ENCODE measurements at regions not wholly inside any gene's neighbourhood (a gene's known extent, or its start where the extent isn't known, plus 50 kb on each side); places are given as distances from the start of the nearest gene placed in this dataset.

DNA sequence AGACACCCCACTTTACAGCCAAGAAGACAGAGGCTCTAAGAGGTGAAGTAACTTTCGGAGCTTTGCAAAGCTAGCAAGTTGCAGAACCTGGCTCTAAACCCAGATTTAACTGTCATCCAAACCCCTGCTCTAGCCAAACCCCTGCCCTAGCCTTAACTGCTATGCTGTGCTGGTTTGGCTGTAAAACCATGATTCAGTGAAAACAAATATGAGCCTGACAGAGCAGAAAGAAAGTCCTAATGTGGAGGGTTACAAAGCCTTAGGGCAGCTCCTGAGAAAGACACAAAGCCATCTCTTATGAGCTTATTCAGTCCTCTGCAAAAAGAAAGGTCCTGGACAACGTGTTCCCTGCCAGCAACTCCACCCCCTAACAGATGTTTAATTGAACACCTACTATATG, 172.8 kb downstream of the KATNAL1 start:
- DNase-seq, result no peak
- Histone ChIP-seq H3K4me3 (no peak overlapping the region), H3K36me3 (no peaks in the 10 kb centered on the region), H3K9me3 (replicated peaks) (no peaks in the 10 kb centered on the region), H3K4me1 (no peaks in the 10 kb centered on the region), H3K27ac (no peak overlapping the region), H3K27me3 (no peaks in the 10 kb centered on the region)

DNA sequence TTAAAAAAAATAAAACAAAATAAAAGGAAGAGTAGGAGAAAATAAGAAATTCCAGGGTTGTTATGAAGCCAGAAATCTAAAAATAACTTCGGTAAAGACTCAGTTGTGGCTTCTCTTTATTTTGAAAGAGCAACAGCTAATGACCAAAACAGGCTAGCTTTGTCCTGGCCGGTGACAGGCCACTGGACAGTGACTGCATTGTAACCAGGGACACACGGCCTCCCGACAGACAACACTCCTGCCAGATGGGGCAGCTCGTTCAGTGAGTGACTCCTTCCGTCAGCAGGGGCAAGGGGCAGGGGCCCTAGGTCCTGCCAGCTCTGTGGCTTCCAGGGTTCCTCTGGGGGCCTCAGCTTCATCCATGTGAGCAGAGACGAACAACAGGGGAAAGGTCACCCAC, 173.4 kb downstream of the KATNAL1 start:
- Histone ChIP-seq H3K27me3 (no peaks in the 10 kb centered on the region), H3K36me3 (no peaks in the 10 kb centered on the region), H3K4me1 (no peaks in the 10 kb centered on the region), H3K9me3 (replicated peaks) (no peaks in the 10 kb centered on the region), H3K4me3 (no peak overlapping the region), H3K27ac (no peak overlapping the region)
- no peak for DNase-seq

DNA sequence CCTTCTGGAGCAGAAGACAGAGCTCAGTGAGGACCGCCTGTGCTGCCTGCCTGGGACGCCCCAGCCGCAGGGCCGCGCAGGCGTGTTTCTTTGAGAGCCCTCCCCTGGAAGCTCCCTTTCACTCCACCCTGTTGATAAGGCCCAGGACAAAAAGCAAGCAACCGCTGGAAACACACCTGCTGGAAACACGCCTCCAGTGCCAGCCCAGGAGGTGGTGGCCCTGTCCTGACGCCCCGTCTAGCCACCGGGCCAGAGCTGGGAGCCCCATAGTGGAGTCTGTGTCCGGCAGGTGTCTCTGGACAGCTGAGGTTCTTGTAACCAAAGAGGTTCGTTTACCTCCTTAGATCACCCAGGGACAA, 173.8 kb downstream of the KATNAL1 start:
- Histone ChIP-seq H3K9me3 (replicated peaks) (no peaks in the 10 kb centered on the region), H3K27ac (no peak overlapping the region), H3K36me3 (no peaks in the 10 kb centered on the region), H3K27me3 (no peaks in the 10 kb centered on the region), H3K4me1 (no peaks in the 10 kb centered on the region), H3K4me3 (no peak overlapping the region)
- DNase-seq, result no peak

DNA sequence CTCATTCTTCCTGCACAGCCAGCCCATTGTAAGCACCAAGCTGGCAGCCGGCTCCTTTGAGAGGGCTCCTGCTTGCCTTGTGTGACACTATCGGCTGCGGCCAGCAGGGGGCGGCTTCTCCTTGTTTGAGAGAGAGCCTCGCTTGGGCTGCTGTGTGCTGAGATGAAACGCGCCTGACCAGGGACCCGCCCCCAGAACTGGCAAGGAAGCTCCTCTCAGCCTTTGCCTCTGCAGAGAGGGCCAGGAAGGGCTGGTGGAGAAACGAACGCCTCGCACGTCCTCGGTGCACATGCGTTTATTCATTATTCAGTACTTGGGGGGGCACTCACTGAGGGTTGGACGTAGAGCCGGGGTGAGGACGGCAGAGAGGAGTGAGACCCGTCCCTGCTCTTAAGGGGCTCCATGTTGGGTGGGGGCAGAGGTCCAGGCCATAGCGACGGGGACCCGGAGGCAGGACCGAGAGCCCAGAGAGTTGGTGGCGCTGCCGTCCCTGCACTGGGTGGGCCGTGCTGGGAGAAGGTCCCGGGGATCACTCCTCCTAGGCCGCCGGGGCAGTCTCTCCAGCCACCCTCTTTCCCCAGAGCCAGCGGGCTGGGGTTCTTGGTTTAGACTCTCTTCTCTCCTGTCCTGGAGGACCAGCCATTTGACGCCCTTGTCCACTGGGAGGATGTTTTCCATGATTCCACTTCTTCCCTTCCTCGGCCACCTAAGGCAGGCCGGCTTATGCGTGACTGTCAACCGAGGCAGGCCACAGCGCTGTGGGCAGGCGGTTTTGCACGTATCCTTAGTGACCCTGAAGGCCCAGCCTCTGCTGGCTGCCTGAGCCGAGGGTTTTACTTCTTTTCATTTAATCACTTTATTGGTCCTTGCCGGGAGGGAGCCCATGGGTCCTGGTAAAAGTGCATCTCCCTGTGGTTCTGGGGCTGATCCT, 174.5 kb downstream of the KATNAL1 start:
- Histone ChIP-seq H3K4me1 (no peaks in the 10 kb centered on the region), H3K27ac (no peak overlapping the region), H3K4me3 (no peak overlapping the region), H3K27me3 (no peaks in the 10 kb centered on the region), H3K36me3 (no peaks in the 10 kb centered on the region), H3K9me3 (replicated peaks) (no peaks in the 10 kb centered on the region)
- peak; percentile 96 to 97 for DNase-seq

DNA sequence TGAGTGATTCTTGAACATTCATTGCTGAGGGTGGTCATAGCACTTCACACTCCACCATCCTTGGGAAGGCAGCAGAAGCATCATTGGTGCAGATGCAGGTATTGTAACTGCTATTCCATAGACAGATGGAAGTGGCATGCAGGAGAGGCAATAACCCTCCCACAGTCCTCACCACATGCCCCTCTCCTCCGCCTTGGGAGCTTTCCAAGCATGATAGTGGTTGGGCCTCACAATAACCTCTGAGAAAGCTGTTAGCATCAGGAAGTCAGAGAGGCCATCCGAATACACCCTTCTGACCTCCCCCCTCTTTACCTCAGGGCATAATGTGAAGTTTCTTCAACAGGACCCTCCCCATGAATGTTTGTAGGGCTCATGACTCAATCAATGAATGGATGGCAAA, 177.9 kb downstream of the KATNAL1 start:
- Histone ChIP-seq H3K27ac (no peak overlapping the region), H3K9me3 (replicated peaks) (no peaks in the 10 kb centered on the region), H3K4me1 (no peaks in the 10 kb centered on the region), H3K4me3 (no peak overlapping the region), H3K36me3 (no peaks in the 10 kb centered on the region), H3K27me3 (no peaks in the 10 kb centered on the region)
- DNase-seq, result no peak

DNA sequence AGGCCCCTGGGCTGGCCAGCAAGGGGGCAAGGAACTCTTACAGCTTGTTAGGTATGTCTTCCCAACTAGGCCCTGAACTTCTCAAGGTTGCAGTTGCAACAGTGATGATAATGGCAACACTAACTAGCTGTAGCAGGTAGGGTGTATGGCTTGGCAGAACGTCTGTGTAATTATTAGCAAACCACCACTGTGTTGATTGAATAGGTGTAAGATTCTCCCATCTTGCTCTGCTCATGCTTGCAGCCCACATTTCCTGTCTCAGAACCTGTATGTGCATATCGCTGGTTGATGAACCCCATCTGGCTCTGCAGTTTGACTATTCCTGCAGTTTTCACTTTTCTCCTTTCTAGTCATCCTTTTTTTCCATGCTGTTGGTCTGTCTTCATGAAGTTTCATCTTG, 178.8 kb downstream of the KATNAL1 start:
- H3K9me3 ChIP-seq (replicated peaks), result no peaks in the 10 kb centered on the region
- H3K27ac ChIP-seq, result no peak overlapping the region

DNA sequence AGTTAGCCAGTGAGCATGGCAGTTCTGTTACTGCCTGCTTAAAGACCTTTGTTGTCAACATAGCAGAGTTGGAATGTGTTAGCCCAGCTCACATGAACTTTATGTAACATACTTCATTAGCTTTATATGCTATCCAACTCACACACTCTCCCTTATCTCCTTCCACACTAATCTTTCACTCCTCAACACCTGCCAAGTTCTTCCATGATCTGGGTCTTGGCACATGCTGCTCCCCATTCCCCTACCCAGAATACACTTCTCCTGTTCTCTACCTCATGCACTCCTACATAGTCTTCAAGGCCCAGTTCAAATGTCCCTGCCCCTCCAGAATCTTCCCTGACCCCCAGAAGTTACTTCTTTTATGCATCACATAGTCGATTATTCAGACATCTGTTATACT, 179.3 kb downstream of the KATNAL1 start:
- Histone ChIP-seq H3K27ac (no peak overlapping the region), H3K27me3 (no peaks in the 10 kb centered on the region), H3K9me3 (replicated peaks) (no peaks in the 10 kb centered on the region), H3K4me3 (no peak overlapping the region), H3K4me1 (no peaks in the 10 kb centered on the region), H3K36me3 (no peaks in the 10 kb centered on the region)
- no peak for DNase-seq

More for the DNA sequence above, 178.8 kb downstream of the KATNAL1 start:
- no peak for DNase-seq
- no peaks in the 10 kb centered on the region for H3K27me3 ChIP-seq
- no peaks in the 10 kb centered on the region for H3K4me1 ChIP-seq
- no peak overlapping the region for H3K4me3 ChIP-seq
- no peaks in the 10 kb centered on the region for H3K36me3 ChIP-seq

DNA sequence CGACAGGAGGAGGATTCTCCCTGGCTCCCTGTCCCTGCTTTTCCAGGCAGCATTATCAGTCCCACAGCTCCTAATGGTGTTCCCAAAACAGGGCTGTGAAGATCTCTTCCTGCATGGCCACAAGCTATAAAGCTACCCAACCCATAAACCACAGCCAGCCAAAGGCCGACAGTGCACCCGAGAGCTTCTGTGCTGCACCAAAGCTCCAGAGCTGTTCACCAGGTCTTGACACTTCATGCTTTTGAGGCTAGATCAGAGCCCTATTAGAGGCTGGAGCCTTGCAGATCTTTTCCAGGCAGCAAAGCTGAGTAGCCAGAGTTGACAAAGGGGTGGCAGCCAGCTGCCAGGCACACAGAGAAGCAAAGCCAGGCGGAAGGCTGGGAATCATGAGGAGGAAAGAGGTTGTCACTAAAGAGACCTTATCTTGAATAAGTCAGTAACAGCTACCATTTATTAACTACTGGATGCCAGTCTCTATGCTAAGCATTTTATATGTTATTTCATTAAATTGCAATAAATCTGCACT, 180.4 kb downstream of the KATNAL1 start:
- Histone ChIP-seq H3K36me3 (no peaks in the 10 kb centered on the region), H3K27ac (no peak overlapping the region), H3K4me1 (no peaks in the 10 kb centered on the region), H3K4me3 (no peak overlapping the region), H3K27me3 (0 out of 2 replicates have a peak, but pooled peaks cover 3% of the 10 kb centered on the region), H3K9me3 (replicated peaks) (no peaks in the 10 kb centered on the region)
- no peak for DNase-seq

DNA sequence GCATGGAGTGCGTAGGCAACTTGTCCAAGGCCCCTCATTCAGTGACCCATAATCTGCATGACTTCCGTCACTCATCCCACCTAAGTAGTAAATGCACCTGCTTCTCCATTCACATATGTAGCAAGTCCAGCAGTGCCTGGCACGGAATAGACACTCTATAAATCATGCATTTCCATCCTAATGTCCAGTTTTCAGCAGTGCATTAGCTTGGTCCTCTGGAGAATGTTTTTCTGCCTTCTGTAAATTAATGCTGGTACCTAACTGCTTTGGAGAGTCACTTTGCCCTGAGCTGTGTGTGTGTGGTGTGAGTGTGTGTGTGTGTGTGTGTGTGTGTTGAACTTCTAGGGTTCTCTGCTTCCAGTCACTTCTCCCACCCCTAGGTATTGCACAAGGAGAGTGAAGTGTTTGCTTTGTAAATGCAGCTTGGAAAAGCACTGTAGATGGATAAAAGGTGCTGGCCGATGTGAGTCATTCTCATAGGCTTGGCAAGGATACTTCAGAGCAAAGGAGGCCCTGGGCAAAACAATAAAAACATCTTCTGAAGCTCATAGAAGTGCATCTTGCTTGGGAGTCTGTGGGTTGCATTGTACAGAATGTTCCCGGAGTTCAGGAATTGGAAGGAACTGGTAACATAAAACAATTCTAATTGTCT, 181.8 kb downstream of the KATNAL1 start:
- Histone ChIP-seq H3K36me3 (no peaks in the 10 kb centered on the region), H3K9me3 (replicated peaks) (no peaks in the 10 kb centered on the region), H3K27ac (no peak overlapping the region), H3K27me3 (0 out of 2 replicates have a peak, but pooled peaks cover 6% of the 10 kb centered on the region), H3K4me1 (no peaks in the 10 kb centered on the region), H3K4me3 (no peak overlapping the region)
- DNase-seq, result no peak

DNA sequence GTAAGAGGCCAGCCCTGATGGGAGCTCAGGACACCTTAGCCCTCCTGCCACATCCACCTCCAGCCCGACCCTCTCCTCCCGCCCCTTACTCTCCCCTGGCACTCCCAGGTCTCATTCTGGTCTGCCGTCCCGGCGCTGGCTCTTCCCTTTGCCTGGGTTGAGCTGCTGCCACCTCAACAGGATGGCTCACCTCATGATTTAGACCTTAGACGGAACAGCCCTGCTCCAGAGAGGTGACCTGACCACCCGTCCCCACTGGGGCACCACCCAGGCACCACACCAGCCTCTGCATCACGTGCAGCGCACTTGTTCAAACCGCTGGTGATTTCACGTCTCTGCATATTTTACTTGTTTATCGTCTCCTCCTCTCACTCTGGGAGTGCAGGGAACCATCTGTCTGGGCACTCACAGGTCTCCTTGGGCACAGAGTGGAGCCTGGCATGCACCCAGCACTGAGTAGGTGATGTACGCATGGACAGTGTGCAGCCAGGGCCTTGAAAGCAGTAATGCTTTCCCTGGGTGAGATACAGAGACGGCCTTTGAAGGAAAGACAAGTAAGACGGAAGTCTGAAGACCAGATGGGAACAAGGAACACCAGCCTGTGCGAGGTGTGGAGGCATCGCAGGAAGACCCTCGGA, 183.1 kb downstream of the KATNAL1 start:
- 0 out of 2 replicates have a peak, but pooled peaks cover 6% of the 10 kb centered on the region for H3K27me3 ChIP-seq
- no peak for DNase-seq
- no peaks in the 10 kb centered on the region; the same call in 1 of the 2 replicates for H3K9me3 ChIP-seq (replicated peaks)
- no peaks in the 10 kb centered on the region for H3K36me3 ChIP-seq
- no peak overlapping the region for H3K4me3 ChIP-seq
- no peak overlapping the region for H3K27ac ChIP-seq
- H3K4me1 ChIP-seq, result peaks cover 8% of the 10 kb centered on the region

DNA sequence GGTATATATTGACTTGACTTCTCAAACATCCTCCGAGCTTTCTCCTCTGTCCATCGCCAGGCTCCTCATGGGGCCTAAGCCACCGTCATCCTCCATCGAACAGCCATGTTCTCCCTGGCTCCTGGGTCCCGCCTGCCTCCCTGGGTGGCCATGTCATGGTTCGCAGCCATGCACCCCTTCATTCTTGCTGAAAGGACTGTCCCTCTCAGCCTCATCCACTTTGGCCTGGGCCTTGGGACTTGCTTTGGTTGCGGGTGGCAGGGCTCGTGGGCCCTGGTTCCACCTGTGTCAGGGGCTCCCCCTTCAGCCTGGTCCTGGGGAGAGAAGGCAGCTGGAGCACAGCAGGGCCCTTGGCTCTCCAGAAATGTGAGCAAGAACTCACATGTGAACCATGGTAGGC, 183.8 kb downstream of the KATNAL1 start:
- 0 out of 2 replicates have a peak, but pooled peaks cover 6% of the 10 kb centered on the region for H3K27me3 ChIP-seq
- DNase-seq, result no peak
- no peaks in the 10 kb centered on the region; the same call in 1 of the 2 replicates for H3K9me3 ChIP-seq (replicated peaks)
- H3K4me3 ChIP-seq, result no peak overlapping the region
- H3K36me3 ChIP-seq, result no peaks in the 10 kb centered on the region
- no peak overlapping the region for H3K27ac ChIP-seq
- peaks cover 12% of the 10 kb centered on the region for H3K4me1 ChIP-seq

DNA sequence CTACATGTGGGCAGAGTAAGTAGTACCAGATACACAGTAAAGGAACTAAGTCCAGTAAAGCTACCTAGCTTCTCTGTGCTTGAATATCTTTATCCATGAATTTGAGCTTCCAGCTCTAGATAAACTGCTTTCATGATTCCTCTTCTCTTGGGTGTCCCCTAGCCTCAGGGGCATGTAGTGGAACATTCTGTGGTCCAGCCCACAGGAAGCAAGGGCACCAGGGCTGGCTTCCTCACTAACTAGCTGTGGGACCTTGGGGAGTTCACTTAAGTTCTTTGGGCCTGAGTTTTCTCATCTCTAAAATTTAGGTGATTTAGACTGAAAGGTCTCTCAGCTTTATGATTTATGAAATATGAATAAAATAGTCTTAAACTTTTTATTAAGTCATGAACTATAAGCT, 185.7 kb downstream of the KATNAL1 start:
- DNase-seq, result no peak
- H3K27me3 ChIP-seq, result 0 out of 2 replicates have a peak, but pooled peaks cover 6% of the 10 kb centered on the region

DNA sequence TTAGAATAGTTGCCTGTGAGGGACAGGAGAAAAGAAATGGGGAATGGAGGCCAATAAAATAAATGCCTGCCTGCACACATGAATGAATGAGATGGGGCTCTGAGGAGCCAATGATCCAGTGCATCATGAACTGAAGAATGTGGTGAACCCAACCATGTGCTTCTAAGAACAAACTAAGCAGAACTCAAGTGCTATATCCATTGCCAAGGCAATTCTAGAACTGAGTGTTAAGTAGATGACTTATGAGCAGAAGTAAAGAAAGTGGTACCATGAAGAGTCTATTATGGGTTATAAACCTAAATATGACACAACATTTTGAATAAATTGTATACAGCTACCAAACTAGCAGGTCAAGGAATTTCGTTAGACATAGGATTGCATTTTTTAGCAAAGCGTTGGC, 186.1 kb downstream of the KATNAL1 start:
- Histone ChIP-seq H3K9me3 (replicated peaks) (no peaks in the 10 kb centered on the region; the same call in 1 of the 2 replicates), H3K27me3 (0 out of 2 replicates have a peak, but pooled peaks cover 6% of the 10 kb centered on the region), H3K4me1 (peaks cover 12% of the 10 kb centered on the region), H3K27ac (no peak overlapping the region), H3K4me3 (no peak overlapping the region), H3K36me3 (no peaks in the 10 kb centered on the region)
- no peak for DNase-seq

More for the DNA sequence above, 185.7 kb downstream of the KATNAL1 start:
- Histone ChIP-seq H3K9me3 (replicated peaks) (no peaks in the 10 kb centered on the region; the same call in 1 of the 2 replicates), H3K4me1 (peaks cover 12% of the 10 kb centered on the region), H3K4me3 (no peak overlapping the region), H3K27ac (no peak overlapping the region), H3K36me3 (no peaks in the 10 kb centered on the region)

DNA sequence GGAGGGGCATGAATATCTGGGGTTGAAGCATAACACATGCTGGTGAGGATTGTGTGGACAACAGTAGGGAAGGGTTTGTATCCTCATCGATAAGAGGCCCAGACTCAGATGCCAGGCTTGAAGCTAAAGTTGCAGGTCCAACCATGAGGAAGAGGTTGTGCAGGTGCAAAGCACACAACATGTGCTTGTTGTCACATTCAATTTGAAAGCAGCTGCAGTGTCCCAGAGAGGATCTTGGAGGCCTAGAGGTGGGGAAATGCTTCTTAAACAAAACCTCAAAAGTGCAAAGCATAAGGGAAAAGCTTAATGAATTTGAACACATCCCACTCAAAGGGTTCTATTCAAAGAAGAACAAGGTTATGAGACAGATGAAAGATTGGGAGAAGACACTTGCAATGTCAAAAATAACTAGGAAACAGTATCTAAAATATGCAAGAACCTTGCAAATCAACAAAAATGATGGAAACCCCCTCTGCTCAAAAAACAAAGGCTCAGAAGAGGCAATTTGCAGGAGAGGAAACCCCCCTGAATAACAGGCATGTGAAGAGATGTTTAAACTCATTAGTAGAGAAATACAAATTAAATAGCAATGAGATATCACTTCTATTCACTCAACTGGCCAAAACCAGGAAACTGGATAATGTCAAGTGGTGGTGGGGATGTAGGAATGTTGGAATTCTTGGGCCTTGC, 187.1 kb downstream of the KATNAL1 start:
- H3K4me1 ChIP-seq, result peaks cover 12% of the 10 kb centered on the region
- H3K36me3 ChIP-seq, result no peaks in the 10 kb centered on the region
- H3K27me3 ChIP-seq, result 0 out of 2 replicates have a peak, but pooled peaks cover 6% of the 10 kb centered on the region
- no peak for DNase-seq
- H3K27ac ChIP-seq, result no peak overlapping the region
- H3K4me3 ChIP-seq, result no peak overlapping the region
- H3K9me3 ChIP-seq (replicated peaks), result no peaks in the 10 kb centered on the region; the same call in 1 of the 2 replicates

Data from SJCRH30 (cell line).